GM12874 (cell line): ENCODE measurements at regions not wholly inside any gene's neighbourhood (a gene's known extent, or its start where the extent isn't known, plus 50 kb on each side); places are given as distances from the start of the nearest gene placed in this dataset.

Experiments used
- TF ChIP-seq, protein P1 (sequence below): IDR thresholded peaks from 2 replicates; pipeline ENCODE4 v1.5.1; 2011; ENCODE audit warnings: low read depth, mild to moderate bottlenecking, control low read depth, low read length, moderate library complexity; ENCODE audit not compliant: insufficient read depth

- TF ChIP-seq, protein P1, sequence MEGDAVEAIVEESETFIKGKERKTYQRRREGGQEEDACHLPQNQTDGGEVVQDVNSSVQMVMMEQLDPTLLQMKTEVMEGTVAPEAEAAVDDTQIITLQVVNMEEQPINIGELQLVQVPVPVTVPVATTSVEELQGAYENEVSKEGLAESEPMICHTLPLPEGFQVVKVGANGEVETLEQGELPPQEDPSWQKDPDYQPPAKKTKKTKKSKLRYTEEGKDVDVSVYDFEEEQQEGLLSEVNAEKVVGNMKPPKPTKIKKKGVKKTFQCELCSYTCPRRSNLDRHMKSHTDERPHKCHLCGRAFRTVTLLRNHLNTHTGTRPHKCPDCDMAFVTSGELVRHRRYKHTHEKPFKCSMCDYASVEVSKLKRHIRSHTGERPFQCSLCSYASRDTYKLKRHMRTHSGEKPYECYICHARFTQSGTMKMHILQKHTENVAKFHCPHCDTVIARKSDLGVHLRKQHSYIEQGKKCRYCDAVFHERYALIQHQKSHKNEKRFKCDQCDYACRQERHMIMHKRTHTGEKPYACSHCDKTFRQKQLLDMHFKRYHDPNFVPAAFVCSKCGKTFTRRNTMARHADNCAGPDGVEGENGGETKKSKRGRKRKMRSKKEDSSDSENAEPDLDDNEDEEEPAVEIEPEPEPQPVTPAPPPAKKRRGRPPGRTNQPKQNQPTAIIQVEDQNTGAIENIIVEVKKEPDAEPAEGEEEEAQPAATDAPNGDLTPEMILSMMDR = no peak
Observed at GRCh38 chr4:11700751-11701226, 272.1 kb upstream of the HS3ST1 start.

DNA sequence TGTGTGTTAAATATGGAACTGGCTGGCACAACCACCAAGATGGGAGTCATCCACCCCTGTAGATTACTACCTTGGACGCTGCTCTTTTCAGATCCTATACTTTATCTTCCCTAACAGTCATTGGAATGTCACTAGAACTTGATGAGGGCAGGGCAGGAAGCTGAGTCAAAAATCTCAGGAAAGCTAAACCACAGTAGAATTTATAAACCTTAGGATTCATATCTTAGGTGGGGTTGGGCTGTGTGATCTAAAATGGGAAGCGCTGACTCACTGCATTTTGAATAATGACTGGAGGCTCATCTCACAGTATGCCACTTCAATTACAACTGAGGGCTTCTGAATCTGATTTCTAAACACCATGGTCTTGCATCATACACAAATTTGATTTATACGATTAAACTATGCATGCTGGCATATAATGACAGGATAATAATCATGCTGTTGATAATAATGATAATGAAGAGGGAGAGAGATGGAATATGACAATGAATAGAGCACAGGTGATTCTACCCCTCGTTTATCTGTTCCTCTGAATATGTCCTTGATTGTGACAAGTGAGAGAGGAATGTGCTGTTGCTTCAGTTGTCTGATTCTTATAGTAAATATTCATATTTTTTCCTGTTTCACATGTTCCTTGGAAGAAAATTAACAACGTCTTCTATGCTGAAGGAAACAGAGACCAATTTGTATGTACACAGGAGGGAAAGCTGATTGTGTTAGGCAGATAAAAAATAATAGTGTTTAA lies 270.3 kb upstream of the HS3ST1 start:
- TF ChIP-seq, protein P1 = no peak

- TF ChIP-seq, protein P1 = no peak
Observed at GRCh38 chr4:11698033-11698432, 269.3 kb upstream of the HS3ST1 start.

DNA sequence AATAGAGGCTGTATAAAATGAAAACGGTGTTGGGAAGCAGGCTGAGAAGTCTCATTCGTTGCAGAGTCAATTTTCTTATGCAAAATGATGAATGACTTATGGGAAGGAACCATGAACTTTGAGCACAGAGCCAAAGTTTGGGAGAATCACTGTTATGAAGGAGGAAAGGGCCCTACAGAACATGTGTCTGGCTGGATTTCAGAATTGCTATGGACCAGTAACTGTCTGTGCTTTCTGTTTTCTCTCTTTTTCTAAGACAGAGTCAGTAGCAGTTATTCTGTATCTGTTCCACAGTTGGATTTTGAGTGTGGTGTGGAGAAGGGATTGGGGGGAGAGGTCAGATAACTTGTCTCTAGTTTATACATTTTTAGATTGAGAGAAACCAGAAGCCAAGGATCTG lies 265.0 kb upstream of the HS3ST1 start:
- TF ChIP-seq, protein P1 = no peak

DNA sequence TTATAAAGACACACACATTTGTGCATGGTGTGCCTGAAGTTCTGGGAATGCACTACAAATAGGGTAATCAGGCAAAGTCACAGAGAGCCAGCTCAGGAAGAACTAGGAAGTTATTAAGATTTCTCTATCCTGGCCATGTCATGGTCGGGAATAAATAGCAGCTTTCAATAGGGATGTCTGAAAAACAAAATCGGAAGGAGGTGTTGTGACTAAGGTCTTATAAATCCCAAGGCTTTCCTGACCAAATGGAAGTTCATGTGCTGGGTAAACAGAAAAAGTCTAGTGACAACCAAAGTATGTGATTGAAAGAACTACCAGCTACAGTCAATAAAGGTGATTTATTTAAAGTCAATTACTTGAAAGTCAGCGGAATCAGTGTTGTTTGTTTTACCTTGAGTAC lies 262.5 kb upstream of the HS3ST1 start:
- TF ChIP-seq, protein P1 = no peak

GRCh38 chr4:11687727-11688126 lies 259.0 kb upstream of the HS3ST1 start:
- TF ChIP-seq, protein P1 = no peak

- TF ChIP-seq, protein P1 = no peak
Observed at GRCh38 chr4:11685481-11685880, 256.8 kb upstream of the HS3ST1 start.
